ENCODE measurements at regions not wholly inside any gene's neighbourhood (a gene's known extent, or its start where the extent isn't known, plus 50 kb on each side); places are given as distances from the start of the nearest gene placed in this dataset.

DNA sequence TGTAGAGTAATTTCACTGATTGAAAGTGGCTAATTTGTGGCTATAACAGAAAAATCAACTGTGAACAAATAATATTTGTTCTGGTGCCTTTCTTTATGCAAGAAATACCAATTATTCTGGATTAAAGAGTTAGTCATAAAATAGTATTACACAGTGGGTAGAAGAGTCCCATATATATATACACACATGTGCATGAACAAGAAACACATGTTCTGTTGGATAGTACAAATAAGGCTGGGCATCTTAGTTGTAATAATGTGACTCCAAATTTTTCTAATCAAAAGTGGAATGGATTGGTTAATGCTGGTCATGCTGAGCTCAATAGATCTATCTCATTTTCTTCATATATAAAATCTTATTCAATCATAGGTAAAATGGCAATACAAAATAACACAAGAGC lies 179.4 kb downstream of the OGFRL1 start:
- H3K4me2 ChIP-seq (replicated peaks; ENCODE audit: low read depth, low read length, poor library complexity, severe bottlenecking): no peak overlapping the region
- CTCF ChIA-PET: no interaction called here
- no peak for DNase-seq

DNA sequence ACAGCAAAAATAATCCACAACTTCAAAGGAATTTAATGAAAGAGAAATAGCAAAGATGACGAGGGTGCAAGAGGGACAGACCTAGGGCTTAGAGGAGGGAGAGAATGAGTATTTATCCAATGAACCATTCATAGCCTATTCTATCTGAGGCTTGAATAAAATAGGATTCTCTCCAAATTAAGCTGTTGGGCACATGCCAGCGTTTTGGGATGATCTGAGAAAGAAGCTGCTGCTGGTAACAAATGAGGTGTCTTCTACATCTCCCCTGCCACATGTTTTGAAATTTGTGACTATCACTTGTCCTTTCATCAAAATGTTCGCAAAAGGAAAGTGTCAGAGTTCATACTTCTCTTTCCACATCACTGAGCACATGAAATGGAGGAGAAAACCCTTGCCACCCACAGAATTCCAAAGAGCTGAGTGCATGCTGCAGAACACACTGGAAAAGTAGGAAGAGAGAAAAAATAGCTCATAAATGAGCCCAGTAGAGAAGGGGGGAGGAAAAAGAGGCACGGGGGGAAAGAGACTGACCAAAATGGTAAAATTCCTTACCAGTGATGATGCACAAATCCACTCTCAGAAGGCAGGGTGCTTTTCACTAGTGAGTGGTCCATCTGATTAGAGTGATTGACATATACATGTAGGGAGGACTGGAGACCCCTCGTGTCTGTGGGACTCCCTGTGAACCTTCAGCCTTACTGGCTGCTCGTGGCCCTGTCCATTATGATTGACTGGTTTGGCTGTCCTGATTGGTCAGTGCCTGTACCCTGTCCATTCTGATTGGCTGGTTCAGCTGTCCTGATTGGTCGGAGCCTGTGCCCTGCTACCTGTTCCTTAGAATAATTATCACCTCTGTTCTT lies 180.5 kb downstream of the OGFRL1 start:
- Histone ChIP-seq H3K36me3 (replicated peaks in 1 of 2; ENCODE audit: control extremely low read depth in 1 of 2, control insufficient read depth in 1 of 2, extremely low read depth in 1 of 2, insufficient read depth in 2 of 2, low read length in 1 of 2) (no peaks in the 10 kb centered on the region), H3K4me3 (ENCODE audit: control extremely low read depth in 1 of 5, extremely low read depth in 1 of 5, insufficient read depth in 1 of 5, low read depth in 2 of 5, low read length in 4 of 5) (no peak overlapping the region), H4K20me1 (ENCODE audit: control insufficient read depth, insufficient read depth, low read length, poor library complexity, severe bottlenecking) (no peaks in the 10 kb centered on the region), H3K4me2 (replicated peaks; ENCODE audit: low read depth, low read length, poor library complexity, severe bottlenecking) (no peak overlapping the region), H3K9me3 (ENCODE audit: control extremely low read depth in 1 of 3, control insufficient read depth in 2 of 3, insufficient read depth in 1 of 3, low read length in 2 of 3) (peaks cover 0 to 4% (median 0%) of the 10 kb centered on the region in 3 donors), H3K9ac (ENCODE audit: low read length) (no peak overlapping the region), H3K27me3 (replicated peaks in 1 of 4; ENCODE audit: control extremely low read depth in 1 of 4, control insufficient read depth in 3 of 4, insufficient read depth in 4 of 4, low read length in 3 of 4) (no peaks in the 10 kb centered on the region), H3K27ac (ENCODE audit: low read length in 2 of 2) (no peak overlapping the region), H3K4me1 (ENCODE audit: control insufficient read depth in 2 of 2, insufficient read depth in 2 of 2, low read length in 2 of 2) (no peaks in the 10 kb centered on the region), H2AFZ (ENCODE audit: insufficient read depth, low read depth, low read length, poor library complexity, severe bottlenecking) (no peak overlapping the region), H3K79me2 (ENCODE audit: control insufficient read depth, insufficient read depth, low read length) (no peaks in the 10 kb centered on the region)
- Mint-ChIP-seq H3K4me3 (no peak overlapping the region), H3K9me3 (ENCODE audit: insufficient read depth) (peaks cover 5% of the 10 kb centered on the region), H3K4me1 (no peaks in the 10 kb centered on the region), H3K27me3 (peaks cover 15% of the 10 kb centered on the region), H3K27ac (no peak overlapping the region)
- CTCF ChIA-PET: no interaction called here
- ATAC-seq (ENCODE audit: low read depth) (no peak), DNase-seq (no peak)
- intact Hi-C loops (cut with micrococcal nuclease): no loop called here
- POLR2A ChIA-PET: no interaction called here
- 81% methylated on average over 3 of the region's 7 CpGs for WGBS (ENCODE audit: insufficient coverage)
- TF ChIP-seq, protein P1, sequence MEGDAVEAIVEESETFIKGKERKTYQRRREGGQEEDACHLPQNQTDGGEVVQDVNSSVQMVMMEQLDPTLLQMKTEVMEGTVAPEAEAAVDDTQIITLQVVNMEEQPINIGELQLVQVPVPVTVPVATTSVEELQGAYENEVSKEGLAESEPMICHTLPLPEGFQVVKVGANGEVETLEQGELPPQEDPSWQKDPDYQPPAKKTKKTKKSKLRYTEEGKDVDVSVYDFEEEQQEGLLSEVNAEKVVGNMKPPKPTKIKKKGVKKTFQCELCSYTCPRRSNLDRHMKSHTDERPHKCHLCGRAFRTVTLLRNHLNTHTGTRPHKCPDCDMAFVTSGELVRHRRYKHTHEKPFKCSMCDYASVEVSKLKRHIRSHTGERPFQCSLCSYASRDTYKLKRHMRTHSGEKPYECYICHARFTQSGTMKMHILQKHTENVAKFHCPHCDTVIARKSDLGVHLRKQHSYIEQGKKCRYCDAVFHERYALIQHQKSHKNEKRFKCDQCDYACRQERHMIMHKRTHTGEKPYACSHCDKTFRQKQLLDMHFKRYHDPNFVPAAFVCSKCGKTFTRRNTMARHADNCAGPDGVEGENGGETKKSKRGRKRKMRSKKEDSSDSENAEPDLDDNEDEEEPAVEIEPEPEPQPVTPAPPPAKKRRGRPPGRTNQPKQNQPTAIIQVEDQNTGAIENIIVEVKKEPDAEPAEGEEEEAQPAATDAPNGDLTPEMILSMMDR (IDR thresholded peaks at IDR 0.05): no peak
- TF ChIP-seq EZH2 (IDR thresholded peaks at IDR 0.05; ENCODE audit: borderline replicate concordance, insufficient read depth, low read depth, low read length, poor library complexity, severe bottlenecking): no peak

More for the DNA sequence above, 179.4 kb downstream of the OGFRL1 start:
- no peak for ATAC-seq (ENCODE audit: low read depth)
- Histone ChIP-seq H3K9ac (ENCODE audit: low read length) (no peak overlapping the region), H3K79me2 (ENCODE audit: control insufficient read depth, insufficient read depth, low read length) (no peaks in the 10 kb centered on the region), H3K4me3 (ENCODE audit: control extremely low read depth in 1 of 5, extremely low read depth in 1 of 5, insufficient read depth in 1 of 5, low read depth in 2 of 5, low read length in 4 of 5) (no peak overlapping the region), H3K27ac (ENCODE audit: low read length in 2 of 2) (no peak overlapping the region), H2AFZ (ENCODE audit: insufficient read depth, low read depth, low read length, poor library complexity, severe bottlenecking) (no peak overlapping the region), H3K36me3 (replicated peaks in 1 of 2; ENCODE audit: control extremely low read depth in 1 of 2, control insufficient read depth in 1 of 2, extremely low read depth in 1 of 2, insufficient read depth in 2 of 2, low read length in 1 of 2) (no peaks in the 10 kb centered on the region), H3K4me1 (ENCODE audit: control insufficient read depth in 2 of 2, insufficient read depth in 2 of 2, low read length in 2 of 2) (no peaks in the 10 kb centered on the region), H3K27me3 (replicated peaks in 1 of 4; ENCODE audit: control extremely low read depth in 1 of 4, control insufficient read depth in 3 of 4, insufficient read depth in 4 of 4, low read length in 3 of 4) (no peaks in the 10 kb centered on the region), H3K9me3 (ENCODE audit: control extremely low read depth in 1 of 3, control insufficient read depth in 2 of 3, insufficient read depth in 1 of 3, low read length in 2 of 3) (peaks cover 0 to 4% (median 0%) of the 10 kb centered on the region in 3 donors), H4K20me1 (ENCODE audit: control insufficient read depth, insufficient read depth, low read length, poor library complexity, severe bottlenecking) (no peaks in the 10 kb centered on the region)
- intact Hi-C loops (cut with micrococcal nuclease): no loop called here
- H3K4me3 Mint-ChIP-seq: no peak overlapping the region
- H3K27me3 Mint-ChIP-seq: peaks cover 7% of the 10 kb centered on the region
- no peak overlapping the region for H3K27ac Mint-ChIP-seq
- POLR2A ChIA-PET: no interaction called here
- no peaks in the 10 kb centered on the region for H3K4me1 Mint-ChIP-seq
- peaks cover 5% of the 10 kb centered on the region for H3K9me3 Mint-ChIP-seq (ENCODE audit: insufficient read depth)
- TF ChIP-seq, protein P1 (IDR thresholded peaks at IDR 0.05): no peak
- no peak for TF ChIP-seq EZH2 (IDR thresholded peaks at IDR 0.05; ENCODE audit: borderline replicate concordance, insufficient read depth, low read depth, low read length, poor library complexity, severe bottlenecking)
